ENCODE measurements at regions not wholly inside any gene's neighbourhood (a gene's known extent, or its start where the extent isn't known, plus 50 kb on each side); places are given as distances from the start of the nearest gene placed in this dataset.

DNA sequence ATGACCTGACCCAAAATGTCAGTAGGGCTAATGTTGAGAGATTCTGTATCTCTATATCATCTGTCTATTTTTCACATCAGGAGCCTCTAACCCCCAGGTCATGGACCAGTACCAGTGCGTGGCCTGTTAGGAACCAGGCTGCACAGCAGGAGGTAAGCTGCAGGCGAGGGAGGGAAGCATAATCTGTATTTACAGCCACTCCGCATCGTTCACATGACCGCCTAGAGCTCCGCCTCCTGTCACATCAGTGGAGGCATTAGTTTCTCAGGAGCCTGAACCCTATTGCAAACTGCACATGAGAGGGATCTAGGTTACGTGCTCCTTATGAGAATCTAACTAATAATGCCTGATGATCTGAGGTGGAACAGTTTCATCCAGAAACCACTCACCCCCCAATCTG, 180.6 kb downstream of the RDH14 start:
- TF ChIP-seq POLR2A (IDR thresholded peaks at IDR 0.05), result no peak
- TF ChIP-seq, protein P1, sequence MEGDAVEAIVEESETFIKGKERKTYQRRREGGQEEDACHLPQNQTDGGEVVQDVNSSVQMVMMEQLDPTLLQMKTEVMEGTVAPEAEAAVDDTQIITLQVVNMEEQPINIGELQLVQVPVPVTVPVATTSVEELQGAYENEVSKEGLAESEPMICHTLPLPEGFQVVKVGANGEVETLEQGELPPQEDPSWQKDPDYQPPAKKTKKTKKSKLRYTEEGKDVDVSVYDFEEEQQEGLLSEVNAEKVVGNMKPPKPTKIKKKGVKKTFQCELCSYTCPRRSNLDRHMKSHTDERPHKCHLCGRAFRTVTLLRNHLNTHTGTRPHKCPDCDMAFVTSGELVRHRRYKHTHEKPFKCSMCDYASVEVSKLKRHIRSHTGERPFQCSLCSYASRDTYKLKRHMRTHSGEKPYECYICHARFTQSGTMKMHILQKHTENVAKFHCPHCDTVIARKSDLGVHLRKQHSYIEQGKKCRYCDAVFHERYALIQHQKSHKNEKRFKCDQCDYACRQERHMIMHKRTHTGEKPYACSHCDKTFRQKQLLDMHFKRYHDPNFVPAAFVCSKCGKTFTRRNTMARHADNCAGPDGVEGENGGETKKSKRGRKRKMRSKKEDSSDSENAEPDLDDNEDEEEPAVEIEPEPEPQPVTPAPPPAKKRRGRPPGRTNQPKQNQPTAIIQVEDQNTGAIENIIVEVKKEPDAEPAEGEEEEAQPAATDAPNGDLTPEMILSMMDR (IDR thresholded peaks at IDR 0.05), result no peak
